GM12878 (cell line): ENCODE measurements at regions not wholly inside any gene's neighbourhood (a gene's known extent, or its start where the extent isn't known, plus 50 kb on each side); places are given as distances from the start of the nearest gene placed in this dataset.

Experiments
- ATAC-seq: fragments of 200-7000 bp; cut with Tn5 transposase; 3 replicates; pipeline ENCODE4 v1.9.1; 2020; ENCODE audit warnings: mild to moderate bottlenecking, moderate library complexity
- BruUV-seq: library from RNA; stranded (reverse); fragments of 400-500 nt; replicated peaks from 2 replicates; lab custom pipeline; 2021; lab: Mats Ljungman, UMichigan
- CTCF ChIA-PET: fragments of 300-600 bp; sonication (Branson Sonifier 250); formaldehyde crosslinking; extraction: SDS; loops from one replicate; lab custom pipeline; 2021; ENCODE audit warnings: inconsistent platforms; lab: Yijun Ruan, JAX
- POLR2A ChIA-PET: fragments of 350-600 bp; formaldehyde crosslinking; extraction: SDS; loops from one replicate; lab custom pipeline; 2021; ENCODE audit warnings: inconsistent platforms; lab: Charles Lee
- RAD21 ChIA-PET: fragments of 300-600 bp; sonication (Branson Sonifier 250); formaldehyde crosslinking; loops from one replicate; lab custom pipeline; 2023; ENCODE audit warnings: antibody characterized with exemption; ENCODE audit not compliant: unreplicated experiment; lab: Charles Lee
- SMC1A ChIA-PET: fragments of 300-600 bp; sonication (Branson Sonifier 250); formaldehyde crosslinking; loops from one replicate; lab custom pipeline; 2023; ENCODE audit not compliant: unreplicated experiment, uncharacterized antibody; lab: Charles Lee
- DNase-seq: peaks from one replicate; pipeline ENCODE4 v3.0.0-alpha.2; 2011; ENCODE audit warnings: low read depth, low spot score
- FAIRE-seq: peaks from 3 replicates; lab custom pipeline; 2011; peaks lifted over from hg19 to GRCh38; lab: Jason Lieb, UNC
- H2AFZ ChIP-seq: 2 replicates; pipeline ENCODE4 v1.6.0; 2011; ENCODE audit warnings: low read depth, low read length, control low read depth; ENCODE audit not compliant: control insufficient read depth
- H3K27ac ChIP-seq: 2 replicates; pipeline ENCODE4 v1.5.1; 2011; ENCODE audit warnings: control low read depth; ENCODE audit not compliant: control insufficient read depth, insufficient read depth
- H3K27me3 ChIP-seq, 2 experiments: replicated peaks in 1 of 2; 2 replicates each; pipeline versions ENCODE4 v1.6.0 to v1.6.1; 2011; ENCODE audit warnings: low read length in 1 of 2; ENCODE audit not compliant: control insufficient read depth in 2 of 2, insufficient read depth in 2 of 2
- H3K36me3 ChIP-seq, 2 experiments: 2 replicates each; pipeline ENCODE4 v1.5.1; 2011; ENCODE audit warnings: low read length in 1 of 2; ENCODE audit not compliant: control insufficient read depth in 2 of 2, insufficient read depth in 2 of 2
- H3K4me1 ChIP-seq: 2 replicates; pipeline ENCODE4 v1.6.1; 2011; ENCODE audit warnings: mild to moderate bottlenecking, low read length, moderate library complexity, mixed read lengths; ENCODE audit not compliant: control insufficient read depth, insufficient read depth
- H3K4me2 ChIP-seq: 2 replicates; pipeline ENCODE4 v1.6.0; 2011; ENCODE audit warnings: control low read depth; ENCODE audit not compliant: control insufficient read depth, insufficient read depth
- H3K4me3 ChIP-seq: fragments of 200-600 bp; sonication (generic); 2 replicates; pipeline ENCODE4 v1.5.1; 2016
- H3K79me2 ChIP-seq: 2 replicates; pipeline ENCODE4 v1.6.0; 2011; ENCODE audit warnings: low read length; ENCODE audit not compliant: control insufficient read depth, insufficient read depth
- H3K9ac ChIP-seq: 2 replicates; pipeline ENCODE4 v1.8.0; 2011; ENCODE audit warnings: low read length, control low read depth, mixed read lengths; ENCODE audit not compliant: control insufficient read depth, insufficient read depth
- H3K9me3 ChIP-seq: replicated peaks from 3 replicates; pipeline ENCODE4 v1.5.1; 2011; ENCODE audit warnings: mild to moderate bottlenecking, low read length; ENCODE audit not compliant: control insufficient read depth, insufficient read depth
- H4K20me1 ChIP-seq: 2 replicates; pipeline ENCODE4 v1.6.0; 2011; ENCODE audit not compliant: control insufficient read depth, insufficient read depth
- ASH2L ChIP-seq: fragments of 300-600, 200-600 bp; sonication (generic); IDR thresholded peaks from 2 replicates; pipeline ENCODE4 v1.6.1; 2017; ENCODE audit warnings: low read depth, mild to moderate bottlenecking, borderline replicate concordance
- BCL3 ChIP-seq: IDR thresholded peaks from 2 replicates; pipeline ENCODE4 v1.6.1; 2011; ENCODE audit warnings: borderline replicate concordance, low read depth, mild to moderate bottlenecking, moderate library complexity, low read length; ENCODE audit not compliant: insufficient read depth, poor library complexity, severe bottlenecking
- CREB1 ChIP-seq: IDR thresholded peaks from 2 replicates; pipeline ENCODE4 v1.6.1; 2012; ENCODE audit warnings: low read depth, mild to moderate bottlenecking, inconsistent platforms
- HDAC6 ChIP-seq: fragments of 200-600 bp; sonication (generic); IDR thresholded peaks from one replicate; pipeline ENCODE4 v1.8.0; 2017; ENCODE audit warnings: antibody characterized with exemption; ENCODE audit not compliant: unreplicated experiment
- IRF4 ChIP-seq: IDR thresholded peaks from 2 replicates; pipeline ENCODE4 v1.6.1; 2011; ENCODE audit warnings: low read depth, low read length
- KLF5 ChIP-seq: fragments of 450-650 bp; IDR thresholded peaks from 2 replicates; pipeline ENCODE4 v1.6.1; 2014; ENCODE audit warnings: mild to moderate bottlenecking; ENCODE audit not compliant: partially characterized antibody
- PAX5 ChIP-seq: IDR thresholded peaks from 2 replicates; pipeline ENCODE4 v1.6.1; 2011; ENCODE audit warnings: low read depth, low read length, borderline replicate concordance
- POU2F2 ChIP-seq: IDR thresholded peaks from 3 replicates; pipeline ENCODE4 v1.6.1; 2011; ENCODE audit warnings: low read depth, mild to moderate bottlenecking, low read length, borderline replicate concordance
- SIX5 ChIP-seq: IDR thresholded peaks from 2 replicates; pipeline ENCODE4 v1.6.1; 2011; ENCODE audit warnings: mild to moderate bottlenecking, low read depth, low read length, moderate library complexity; ENCODE audit not compliant: severe bottlenecking
- SMAD5 ChIP-seq: IDR thresholded peaks from 2 replicates; pipeline ENCODE4 v1.6.1; 2016; ENCODE audit warnings: antibody characterized with exemption, low read depth
- TAF1 ChIP-seq: IDR thresholded peaks from 2 replicates; pipeline ENCODE4 v1.6.1; 2011; ENCODE audit warnings: mild to moderate bottlenecking, low read depth, low read length, borderline replicate concordance
- YBX1 ChIP-seq: fragments of 450-650 bp; IDR thresholded peaks from 2 replicates; pipeline ENCODE4 v1.6.1; 2016; ENCODE audit warnings: antibody characterized with exemption
- ZNF687 ChIP-seq: fragments of 450-650 bp; IDR thresholded peaks from 2 replicates; pipeline ENCODE4 v1.6.1; 2017; ENCODE audit warnings: mild to moderate bottlenecking, moderate library complexity
- ZSCAN29 ChIP-seq: fragments of 450-650 bp; IDR thresholded peaks from 2 replicates; pipeline ENCODE4 v1.6.1; 2017; ENCODE audit warnings: mild to moderate bottlenecking, moderate library complexity
- WGBS: methylation state at CpG from one replicate; pipeline ENCODE4 v1.1.6; 2016; ENCODE audit warnings: low lambda C conversion rate; ENCODE audit not compliant: insufficient replicate concordance, insufficient coverage; ENCODE audit errors: missing lambda C conversion rate; 5-methylcytosine and 5-hydroxymethylcytosine counted together
- in situ Hi-C: fragments of 300-500 bp; cut with MboI; formaldehyde crosslinking; loops from 9 replicates; pipeline ENCODE4 v1.14.3; 2018; ENCODE audit warnings: mixed read lengths
- intact Hi-C: fragments of 100-400 bp; cut with micrococcal nuclease; formaldehyde crosslinking; loops from one replicate; pipeline ENCODE4 v1.14.2; 2022; ENCODE audit not compliant: unreplicated experiment

GRCh38 chr3:94617312-94617711, 554.5 kb downstream of the NSUN3 start:
- Histone ChIP-seq H4K20me1 (no peaks in the 10 kb centered on the region), H2AFZ (no peak overlapping the region), H3K9ac (no peak overlapping the region), H3K79me2 (no peaks in the 10 kb centered on the region), H3K36me3 (no peaks in the 10 kb centered on the region), H3K27me3 (no peaks in the 10 kb centered on the region)
- DNase-seq (no peak), ATAC-seq (no peak), FAIRE-seq (no peak)
- intact Hi-C loops, result no loop called here
- SMC1A ChIA-PET, result interaction anchor here (1.1 kb wide), 1 partner anchor 11 kb away, joined by 4 read pairs; no protein-coding TSS in a partner anchor
- no TSS peak for BruUV-seq
- CTCF ChIA-PET, result no interaction called here
- POLR2A ChIA-PET, result no interaction called here
- no peak for TF ChIP-seq ZSCAN29
- TF ChIP-seq HDAC6, result no peak
- TF ChIP-seq, all 136 proteins: peak for 0
- no peak overlapping the region for H3K4me2 ChIP-seq
- no peaks in the 10 kb centered on the region for H3K4me1 ChIP-seq
- H3K4me3 ChIP-seq, result no peak overlapping the region
- no peak overlapping the region for H3K27ac ChIP-seq
- in situ Hi-C loops, result no loop called here
- RAD21 ChIA-PET, result no interaction called here
- no peaks in the 10 kb centered on the region for H3K9me3 ChIP-seq
- WGBS, result 88% methylated on average over 2 of the region's 2 CpGs

DNA sequence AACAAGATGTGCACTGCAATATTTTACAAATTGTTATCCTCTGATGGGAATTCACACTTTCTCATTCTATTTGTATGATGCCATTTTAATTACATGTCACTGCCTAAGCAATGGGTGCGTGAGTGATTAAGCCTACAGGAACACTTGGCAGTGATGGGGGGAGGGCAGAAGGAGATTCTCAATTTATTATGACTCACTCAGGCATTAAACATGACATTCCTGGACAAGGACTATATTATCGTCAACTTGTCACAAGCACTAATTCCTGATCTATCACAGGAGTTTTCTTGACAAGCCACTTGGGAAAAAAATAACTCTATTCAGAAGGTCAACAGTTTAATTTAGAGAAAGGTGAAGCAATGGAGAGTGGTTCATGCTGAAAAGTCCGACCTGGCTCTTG, 556.8 kb downstream of the NSUN3 start:
- H3K9ac ChIP-seq, result no peak overlapping the region
- RAD21 ChIA-PET, result no interaction called here
- ATAC-seq (no peak), DNase-seq (no peak), FAIRE-seq (no peak)
- CTCF ChIA-PET, result interaction anchor here (0.7 to 1.2 kb wide), 2 partner anchors 15 to 314 kb away, joined by 3 to 4 read pairs; no protein-coding TSS in a partner anchor
- POLR2A ChIA-PET, result no interaction called here
- H3K27ac ChIP-seq, result no peak overlapping the region
- no peaks in the 10 kb centered on the region for H3K36me3 ChIP-seq
- H3K27me3 ChIP-seq, result no peaks in the 10 kb centered on the region
- intact Hi-C loops (no loop called here), in situ Hi-C loops (no loop called here)
- H3K9me3 ChIP-seq, result no peaks in the 10 kb centered on the region
- 46% methylated on average over 3 of the region's 3 CpGs for WGBS
- no peaks in the 10 kb centered on the region for H4K20me1 ChIP-seq
- no peak overlapping the region for H2AFZ ChIP-seq
- no peaks in the 10 kb centered on the region for H3K79me2 ChIP-seq
- BruUV-seq, result no TSS peak
- H3K4me1 ChIP-seq, result no peaks in the 10 kb centered on the region
- SMC1A ChIA-PET, result interaction anchor here (1.8 kb wide), 1 partner anchor 12 kb away, joined by 4 read pairs; no protein-coding TSS in a partner anchor
- no peak overlapping the region for H3K4me3 ChIP-seq
- no peak overlapping the region for H3K4me2 ChIP-seq
- TF ChIP-seq YBX1, result no peak
- no peak for TF ChIP-seq SIX5
- no peak for TF ChIP-seq ZNF687
- no peak for TF ChIP-seq KLF5
- no peak for TF ChIP-seq SMAD5
- TF ChIP-seq BCL3, result no peak
- TF ChIP-seq ASH2L, result no peak
- TF ChIP-seq CREB1, result no peak
- no peak for TF ChIP-seq PAX5
- TF ChIP-seq POU2F2, result no peak
- no peak for TF ChIP-seq IRF4
- TF ChIP-seq TAF1, result no peak
